ENCODE measurements at regions not wholly inside any gene's neighbourhood (a gene's known extent, or its start where the extent isn't known, plus 50 kb on each side); places are given as distances from the start of the nearest gene placed in this dataset.

GRCh38 chr9:108688676-108689075 is 167.1 kb downstream of the ACTL7B start:
- H3K9me3 ChIP-seq (ENCODE audit: control insufficient read depth, insufficient read depth, low read length) = 0 out of 2 replicates have a peak, but pooled peaks cover 3% of the 10 kb centered on the region

DNA sequence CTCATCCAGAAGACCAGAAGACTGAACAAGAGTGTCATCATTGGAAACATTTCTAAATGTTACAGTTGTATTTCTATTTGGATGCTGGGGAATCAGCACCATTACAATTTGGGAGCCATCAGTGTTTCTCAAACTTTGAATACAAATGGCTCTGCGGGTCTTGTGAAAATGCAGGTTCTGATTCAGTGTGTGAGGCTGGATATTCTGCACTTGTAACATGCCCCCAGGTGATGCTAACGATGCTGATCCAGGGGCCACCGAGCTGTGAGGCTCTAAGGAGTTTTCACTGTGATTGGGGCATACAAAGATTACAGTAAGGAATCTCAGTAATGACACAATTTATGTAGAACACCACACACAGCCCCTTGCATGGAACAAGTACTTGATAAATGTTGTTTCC is 167.7 kb downstream of the ACTL7B start:
- 0 out of 2 replicates have a peak, but pooled peaks cover 3% of the 10 kb centered on the region for H3K9me3 ChIP-seq (ENCODE audit: control insufficient read depth, insufficient read depth, low read length)
- H3K4me1 ChIP-seq (ENCODE audit: insufficient read depth, low read length) = peaks cover 5% of the 10 kb centered on the region; the same call in 1 of the 2 replicates
- no peaks in the 10 kb centered on the region for H3K36me3 ChIP-seq (ENCODE audit: insufficient read depth, low read length)
- H3K9ac ChIP-seq (ENCODE audit: low read depth, low read length) = no peak overlapping the region

More at GRCh38 chr9:108688676-108689075, 167.1 kb downstream of the ACTL7B start:
- Histone ChIP-seq H3K4me1 (ENCODE audit: insufficient read depth, low read length) (peaks cover 5% of the 10 kb centered on the region; the same call in 1 of the 2 replicates), H3K36me3 (ENCODE audit: insufficient read depth, low read length) (no peaks in the 10 kb centered on the region), H3K9ac (ENCODE audit: low read depth, low read length) (no peak overlapping the region)

DNA sequence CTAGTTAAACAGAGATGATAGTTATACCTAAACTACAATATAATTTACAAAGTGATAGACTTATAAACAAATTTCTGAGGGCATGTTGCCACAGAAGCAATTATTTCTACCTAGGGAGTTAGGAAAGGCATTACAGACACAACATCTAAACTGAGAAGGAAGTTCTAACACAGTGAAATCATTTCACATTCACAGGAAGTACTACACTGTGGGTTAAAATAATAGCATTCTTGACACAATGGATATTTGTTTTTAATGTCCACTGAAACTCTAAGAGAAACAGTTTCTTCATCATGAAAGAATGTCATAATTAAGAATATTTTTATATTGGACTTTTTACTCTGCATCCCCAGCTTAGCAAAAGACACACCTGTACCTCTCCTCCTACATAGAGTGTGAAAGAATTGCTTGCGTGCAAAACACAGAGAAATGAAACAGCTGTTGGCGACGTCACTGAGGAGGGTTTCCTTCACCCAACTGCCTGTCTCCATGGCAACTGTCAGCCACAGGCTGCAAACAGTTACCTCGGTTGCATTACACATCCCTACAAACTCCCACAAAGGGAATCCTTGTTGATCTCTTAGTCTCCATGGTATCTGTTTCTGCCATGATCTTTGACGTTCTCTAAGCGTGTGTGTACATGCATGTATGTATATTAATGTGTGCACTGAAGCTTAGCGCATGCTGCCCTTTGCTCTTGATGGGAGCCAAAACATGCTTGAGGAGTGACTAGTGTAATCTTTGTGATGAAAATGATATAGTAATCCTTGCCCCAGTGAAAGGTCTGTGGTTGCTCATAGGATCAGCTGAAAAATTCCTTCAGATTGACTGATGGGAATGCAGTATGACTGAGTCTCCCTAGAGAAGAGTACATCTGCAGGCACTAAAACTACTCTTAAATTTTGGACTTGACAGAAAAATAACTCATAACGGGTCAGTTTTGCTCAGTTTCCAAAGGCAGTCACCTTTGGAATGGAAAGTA is 168.5 kb downstream of the ACTL7B start:
- Histone ChIP-seq H3K9ac (ENCODE audit: low read depth, low read length) (no peak overlapping the region), H3K36me3 (ENCODE audit: insufficient read depth, low read length) (no peaks in the 10 kb centered on the region), H3K9me3 (ENCODE audit: control insufficient read depth, insufficient read depth, low read length) (0 out of 2 replicates have a peak, but pooled peaks cover 3% of the 10 kb centered on the region), H3K4me1 (ENCODE audit: insufficient read depth, low read length) (peaks cover 5% of the 10 kb centered on the region; the same call in 1 of the 2 replicates)

- Histone ChIP-seq H3K36me3 (ENCODE audit: insufficient read depth, low read length) (no peaks in the 10 kb centered on the region), H3K4me1 (ENCODE audit: insufficient read depth, low read length) (peaks cover 5% of the 10 kb centered on the region; the same call in 1 of the 2 replicates), H3K9me3 (ENCODE audit: control insufficient read depth, insufficient read depth, low read length) (0 out of 2 replicates have a peak, but pooled peaks cover 3% of the 10 kb centered on the region), H3K9ac (ENCODE audit: low read depth, low read length) (no peak overlapping the region)
Measured at GRCh38 chr9:108684288-108685025, 171.3 kb downstream of the ACTL7B start.

- no peak overlapping the region for H3K9ac ChIP-seq (ENCODE audit: low read depth, low read length)
- H3K9me3 ChIP-seq (ENCODE audit: control insufficient read depth, insufficient read depth, low read length) = 0 out of 2 replicates have a peak, but pooled peaks cover 3% of the 10 kb centered on the region
- H3K4me1 ChIP-seq (ENCODE audit: insufficient read depth, low read length) = peaks cover 5% of the 10 kb centered on the region; the same call in 1 of the 2 replicates
- H3K36me3 ChIP-seq (ENCODE audit: insufficient read depth, low read length) = no peaks in the 10 kb centered on the region
Measured at GRCh38 chr9:108683245-108683644, 172.5 kb downstream of the ACTL7B start.

DNA sequence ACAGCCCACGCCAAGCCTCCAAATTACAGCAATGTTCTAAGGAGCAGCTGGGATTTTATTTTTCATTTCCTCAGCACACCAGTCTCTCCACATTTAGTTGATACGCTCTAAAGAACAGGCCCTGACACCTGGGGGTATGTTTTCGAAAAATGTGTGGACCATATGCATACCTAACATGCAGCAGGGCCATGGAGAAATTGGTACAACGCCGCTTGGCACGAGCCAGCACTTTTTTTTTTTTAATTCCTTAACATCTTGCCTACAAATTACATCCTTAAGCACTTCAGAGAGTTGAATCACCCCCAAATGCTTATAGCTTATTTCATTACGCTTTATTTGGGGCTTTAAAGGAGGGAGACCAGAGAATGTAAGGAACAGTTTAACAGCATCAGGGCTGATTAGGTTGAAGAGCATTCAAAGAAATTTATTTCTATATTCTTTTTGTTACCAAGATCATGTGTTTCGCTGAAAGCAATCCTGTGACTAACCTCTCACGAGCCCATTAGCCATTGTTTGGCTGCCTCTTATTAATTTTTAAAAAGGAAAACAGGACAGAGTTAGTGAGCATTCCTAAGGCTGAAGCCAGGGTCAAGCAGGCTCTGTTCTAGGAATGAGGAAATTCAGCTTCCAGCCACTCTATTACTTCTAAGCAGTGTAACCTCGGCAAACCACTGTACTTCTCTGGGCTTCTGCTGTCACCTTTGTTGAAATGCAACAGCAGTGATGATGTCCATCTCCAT is 173.8 kb downstream of the ACTL7B start:
- Histone ChIP-seq H3K9me3 (ENCODE audit: control insufficient read depth, insufficient read depth, low read length) (0 out of 2 replicates have a peak, but pooled peaks cover 3% of the 10 kb centered on the region), H3K4me1 (ENCODE audit: insufficient read depth, low read length) (peaks cover 5% of the 10 kb centered on the region), H3K36me3 (ENCODE audit: insufficient read depth, low read length) (no peaks in the 10 kb centered on the region), H3K9ac (ENCODE audit: low read depth, low read length) (no peak overlapping the region)

GRCh38 chr9:108680946-108681345 is 174.8 kb downstream of the ACTL7B start:
- H3K4me1 ChIP-seq (ENCODE audit: insufficient read depth, low read length) = peaks cover 9% of the 10 kb centered on the region
- H3K9ac ChIP-seq (ENCODE audit: low read depth, low read length) = no peak overlapping the region
- no peaks in the 10 kb centered on the region for H3K36me3 ChIP-seq (ENCODE audit: insufficient read depth, low read length)
- H3K9me3 ChIP-seq (ENCODE audit: control insufficient read depth, insufficient read depth, low read length) = no peaks in the 10 kb centered on the region

DNA sequence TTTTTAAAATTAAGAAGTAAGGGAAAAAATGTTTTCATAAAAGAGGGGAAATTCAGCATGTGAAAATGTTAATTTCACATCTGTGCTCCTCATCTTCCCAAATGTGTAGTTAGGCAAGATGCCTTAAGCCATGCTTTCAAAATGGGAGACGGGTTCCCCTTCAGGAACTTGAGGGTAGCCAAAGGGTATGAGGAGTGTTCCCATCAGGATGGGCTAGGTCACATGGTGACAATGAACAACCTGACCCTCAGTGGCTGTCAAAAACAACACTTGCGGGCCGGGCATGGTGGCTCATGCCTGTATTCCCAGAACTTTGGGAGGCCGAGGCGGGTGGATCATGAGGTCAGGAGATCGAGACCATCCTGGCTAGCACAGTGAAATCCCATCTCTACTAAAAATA is 178.0 kb downstream of the ACTL7B start:
- Histone ChIP-seq H3K9ac (ENCODE audit: low read depth, low read length) (no peak overlapping the region), H3K4me1 (ENCODE audit: insufficient read depth, low read length) (peaks cover 4% of the 10 kb centered on the region; the same call in 1 of the 2 replicates), H3K9me3 (ENCODE audit: control insufficient read depth, insufficient read depth, low read length) (no peaks in the 10 kb centered on the region), H3K36me3 (ENCODE audit: insufficient read depth, low read length) (no peaks in the 10 kb centered on the region)

DNA sequence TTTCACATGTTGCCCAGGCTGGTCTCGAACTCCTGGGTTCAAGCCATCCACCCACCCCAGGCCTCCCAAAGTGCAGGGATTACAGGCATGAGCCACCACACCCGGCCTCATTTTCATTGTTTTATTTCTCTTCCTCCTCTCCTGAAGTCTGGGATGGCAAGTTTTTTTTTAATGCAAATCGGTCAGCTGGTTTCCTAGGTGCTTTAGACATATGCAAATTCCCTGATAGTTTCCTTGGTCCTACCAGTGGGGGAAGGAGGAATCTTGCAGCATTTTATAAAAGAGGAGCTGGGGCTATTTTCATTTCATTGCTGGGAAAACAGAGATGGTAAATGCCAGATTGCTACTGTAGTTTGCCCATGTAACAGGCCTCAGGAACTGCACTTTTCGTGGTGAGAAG is 179.4 kb downstream of the ACTL7B start:
- Histone ChIP-seq H3K4me1 (ENCODE audit: insufficient read depth, low read length) (peaks cover 4% of the 10 kb centered on the region; the same call in 1 of the 2 replicates), H3K36me3 (ENCODE audit: insufficient read depth, low read length) (no peaks in the 10 kb centered on the region), H3K9ac (ENCODE audit: low read depth, low read length) (no peak overlapping the region), H3K9me3 (ENCODE audit: control insufficient read depth, insufficient read depth, low read length) (no peaks in the 10 kb centered on the region)

- Histone ChIP-seq H3K4me1 (ENCODE audit: insufficient read depth, low read length) (peaks cover 4% of the 10 kb centered on the region; the same call in 1 of the 2 replicates), H3K36me3 (ENCODE audit: insufficient read depth, low read length) (no peaks in the 10 kb centered on the region), H3K9ac (ENCODE audit: low read depth, low read length) (no peak overlapping the region), H3K9me3 (ENCODE audit: control insufficient read depth, insufficient read depth, low read length) (no peaks in the 10 kb centered on the region)
Measured at GRCh38 chr9:108675708-108676107, 180.1 kb downstream of the ACTL7B start.

DNA sequence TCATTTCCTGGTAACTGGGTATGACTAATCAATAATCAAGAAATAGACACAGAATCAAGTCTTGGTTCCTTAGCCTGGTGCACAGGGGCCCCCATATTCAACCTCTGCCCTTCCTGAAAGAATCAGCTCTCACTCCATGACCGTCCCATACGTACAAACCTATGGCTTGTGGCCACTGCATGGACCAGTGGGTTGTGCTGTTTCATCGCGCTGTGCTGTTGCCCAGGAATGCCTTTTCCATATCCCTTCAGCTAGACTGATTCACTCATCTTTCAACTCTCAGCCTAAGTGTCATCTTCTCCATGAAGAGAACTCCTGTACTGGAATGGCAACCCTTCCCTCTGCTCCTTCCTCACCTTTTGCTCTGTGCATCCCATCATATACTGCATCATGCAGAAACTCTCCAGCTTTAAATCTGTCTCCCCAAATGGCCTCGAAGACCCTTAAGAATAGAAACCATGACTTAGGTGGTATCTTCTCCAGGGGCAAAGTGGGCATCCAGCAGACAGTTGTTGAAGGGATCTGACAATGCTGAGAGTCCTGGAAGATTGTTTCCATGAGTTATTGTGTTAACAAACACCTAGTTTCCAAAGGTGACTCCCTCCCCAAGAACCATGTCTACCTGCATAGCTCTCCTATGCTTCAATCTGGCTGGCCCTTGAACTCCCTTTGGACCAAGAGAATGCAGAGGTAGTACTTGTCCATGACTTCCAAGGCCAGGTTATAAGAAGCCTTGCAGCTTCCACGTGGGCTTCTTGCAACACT is 180.8 kb downstream of the ACTL7B start:
- H3K9me3 ChIP-seq (ENCODE audit: control insufficient read depth, insufficient read depth, low read length) = no peaks in the 10 kb centered on the region
- no peak overlapping the region for H3K9ac ChIP-seq (ENCODE audit: low read depth, low read length)
- peaks cover 4% of the 10 kb centered on the region; the same call in 1 of the 2 replicates for H3K4me1 ChIP-seq (ENCODE audit: insufficient read depth, low read length)
- H3K36me3 ChIP-seq (ENCODE audit: insufficient read depth, low read length) = no peaks in the 10 kb centered on the region

- no peak overlapping the region for H3K9ac ChIP-seq (ENCODE audit: low read depth, low read length)
Measured at GRCh38 chr9:108673386-108673785, 182.4 kb downstream of the ACTL7B start.

GRCh38 chr9:108672475-108673190 is 183.2 kb downstream of the ACTL7B start:
- Histone ChIP-seq H3K9me3 (ENCODE audit: control insufficient read depth, insufficient read depth, low read length) (no peaks in the 10 kb centered on the region), H3K36me3 (ENCODE audit: insufficient read depth, low read length) (no peaks in the 10 kb centered on the region), H3K4me1 (ENCODE audit: insufficient read depth, low read length) (peaks cover 4% of the 10 kb centered on the region; the same call in 1 of the 2 replicates), H3K9ac (ENCODE audit: low read depth, low read length) (no peak overlapping the region)

More at GRCh38 chr9:108673386-108673785, 182.4 kb downstream of the ACTL7B start:
- Histone ChIP-seq H3K4me1 (ENCODE audit: insufficient read depth, low read length) (peaks cover 4% of the 10 kb centered on the region; the same call in 1 of the 2 replicates), H3K36me3 (ENCODE audit: insufficient read depth, low read length) (no peaks in the 10 kb centered on the region), H3K9me3 (ENCODE audit: control insufficient read depth, insufficient read depth, low read length) (no peaks in the 10 kb centered on the region)

All from ES-I3 (cell line).